Muscle of leg (tissue), 3 donors: ENCODE measurements at regions not wholly inside any gene's neighbourhood (a gene's known extent, or its start where the extent isn't known, plus 50 kb on each side); places are given as distances from the start of the nearest gene placed in this dataset.

ENCODE experiments used
- DNase-seq: peaks from one replicate; pipeline ENCODE4 v3.0.0; 2013
- H3K27ac ChIP-seq: one replicate; pipeline ENCODE4 v1.5.1; 2013; ENCODE audit warnings: mild to moderate bottlenecking, low read length, control low read depth
- H3K27me3 ChIP-seq: one replicate; pipeline ENCODE4 v1.6.1; 2013; ENCODE audit warnings: low read length; ENCODE audit not compliant: control insufficient read depth, insufficient read depth
- H3K36me3 ChIP-seq: one replicate; pipeline ENCODE4 v1.6.1; 2013; ENCODE audit warnings: low read length; ENCODE audit not compliant: control insufficient read depth, insufficient read depth
- H3K4me1 ChIP-seq: one replicate; pipeline ENCODE4 v1.6.1; 2013; ENCODE audit warnings: low read length; ENCODE audit not compliant: control insufficient read depth, insufficient read depth
- H3K4me3 ChIP-seq: one replicate; pipeline ENCODE4 v1.5.1; 2013; ENCODE audit warnings: low read length, control low read depth
- H3K9me3 ChIP-seq: replicated peaks from 2 replicates; pipeline ENCODE4 v1.6.1; 2013; ENCODE audit warnings: low read depth, low read length; ENCODE audit not compliant: control insufficient read depth
- WGBS: methylation state at CpG from one replicate; pipeline ENCODE4 v1.1.5; 2013; ENCODE audit warnings: missing lambda C conversion rate; ENCODE audit not compliant: insufficient coverage; 5-methylcytosine and 5-hydroxymethylcytosine counted together

DNA sequence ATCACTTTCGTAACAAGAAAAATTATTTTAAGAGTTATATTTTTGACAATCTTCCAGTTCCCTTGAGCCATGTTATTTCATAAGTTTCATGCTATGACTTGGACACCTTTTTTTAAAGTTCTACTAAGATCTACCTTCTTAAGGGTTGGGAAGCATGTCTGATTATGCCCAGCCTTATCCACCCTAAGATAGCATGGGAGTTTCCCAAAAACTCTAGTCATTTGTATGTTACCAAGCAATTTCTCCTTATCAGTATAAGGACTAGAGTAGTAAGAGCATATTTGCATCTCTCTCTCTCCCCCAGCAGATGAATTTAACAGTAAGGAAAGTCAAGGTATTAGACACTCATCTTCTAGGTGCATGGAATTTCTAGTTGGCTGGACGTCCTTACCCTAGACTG is 85.1 kb upstream of the NTRK3 start:
- Histone ChIP-seq H3K27me3 (no peaks in the 10 kb centered on the region), H3K27ac (no peak overlapping the region), H3K4me1 (no peaks in the 10 kb centered on the region), H3K36me3 (no peaks in the 10 kb centered on the region), H3K9me3 (no peaks in the 10 kb centered on the region), H3K4me3 (no peak overlapping the region)
- WGBS: 80% methylated on average over 1 of the region's 2 CpGs
- DNase-seq: no peak

DNA sequence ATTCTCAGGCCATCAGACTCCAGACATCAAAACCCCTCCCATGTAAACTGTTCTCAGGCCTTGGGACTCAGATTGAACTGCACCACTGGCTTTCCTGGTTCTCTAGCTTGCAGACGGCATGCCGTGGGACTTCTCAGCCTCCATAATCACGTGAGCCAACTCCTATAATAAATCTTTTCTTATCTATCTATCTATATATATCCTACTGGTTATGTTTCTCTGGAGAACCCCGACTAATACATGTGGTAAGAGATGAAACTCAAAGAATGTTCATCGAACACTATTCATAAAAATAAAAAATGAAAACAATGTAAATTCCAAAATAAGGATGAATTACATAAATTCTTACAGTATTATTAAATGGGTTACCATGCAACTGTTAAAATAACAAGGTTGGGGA is 84.5 kb upstream of the NTRK3 start:
- H3K27ac ChIP-seq: no peak overlapping the region
- no peaks in the 10 kb centered on the region for H3K36me3 ChIP-seq
- H3K4me1 ChIP-seq: no peaks in the 10 kb centered on the region
- H3K27me3 ChIP-seq: no peaks in the 10 kb centered on the region
- WGBS: no CpG with 5 or more reads among the region's 5 CpGs
- DNase-seq: no peak
- no peak overlapping the region for H3K4me3 ChIP-seq
- H3K9me3 ChIP-seq: no peaks in the 10 kb centered on the region

GRCh38 chr15:88337993-88338392 is 81.5 kb upstream of the NTRK3 start:
- Histone ChIP-seq H3K27ac (no peak overlapping the region), H3K27me3 (no peaks in the 10 kb centered on the region), H3K9me3 (no peaks in the 10 kb centered on the region), H3K4me3 (no peak overlapping the region), H3K4me1 (no peaks in the 10 kb centered on the region), H3K36me3 (no peaks in the 10 kb centered on the region)
- DNase-seq: no peak
- WGBS: 0% methylated on average over 1 of the region's 1 CpG

DNA sequence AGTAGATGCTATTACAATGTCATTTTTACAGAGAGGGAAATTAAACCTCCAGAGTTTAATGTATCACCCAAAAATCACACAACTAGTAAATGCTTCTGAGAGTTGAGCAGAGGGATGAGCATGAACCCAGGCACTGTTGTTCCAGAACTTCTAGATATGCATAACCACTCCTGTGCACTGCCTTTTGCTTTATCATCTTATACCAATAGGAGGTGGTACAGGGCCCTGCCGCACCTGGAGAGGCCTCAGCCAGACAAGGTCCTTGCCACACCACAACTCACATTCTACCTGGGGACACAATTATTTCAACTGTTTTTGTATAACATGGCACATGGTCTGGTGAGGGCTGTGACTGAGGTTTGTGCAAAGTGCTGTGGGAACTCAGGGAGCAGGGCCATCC is 78.5 kb upstream of the NTRK3 start:
- no peaks in the 10 kb centered on the region for H3K36me3 ChIP-seq
- no CpG with 5 or more reads among the region's 1 CpG for WGBS
- no peaks in the 10 kb centered on the region for H3K27me3 ChIP-seq
- no peak overlapping the region for H3K4me3 ChIP-seq
- H3K27ac ChIP-seq: no peak overlapping the region
- H3K4me1 ChIP-seq: no peaks in the 10 kb centered on the region
- no peaks in the 10 kb centered on the region for H3K9me3 ChIP-seq
- DNase-seq: no peak

GRCh38 chr15:88334436-88334835 is 77.9 kb upstream of the NTRK3 start:
- H3K27ac ChIP-seq: no peak overlapping the region
- DNase-seq: peak; percentile 35
- H3K4me1 ChIP-seq: no peaks in the 10 kb centered on the region
- H3K9me3 ChIP-seq: no peaks in the 10 kb centered on the region
- H3K36me3 ChIP-seq: no peaks in the 10 kb centered on the region
- WGBS: 57% methylated on average over 3 of the region's 4 CpGs
- no peak overlapping the region for H3K4me3 ChIP-seq
- no peaks in the 10 kb centered on the region for H3K27me3 ChIP-seq

GRCh38 chr15:88331291-88331690 is 74.8 kb upstream of the NTRK3 start:
- H3K9me3 ChIP-seq: no peaks in the 10 kb centered on the region
- H3K4me1 ChIP-seq: no peaks in the 10 kb centered on the region
- peak; percentile 23 for DNase-seq
- no peaks in the 10 kb centered on the region for H3K27me3 ChIP-seq
- no peak overlapping the region for H3K4me3 ChIP-seq
- no peaks in the 10 kb centered on the region for H3K36me3 ChIP-seq
- H3K27ac ChIP-seq: no peak overlapping the region
- 8% methylated on average over 7 of the region's 8 CpGs for WGBS

DNA sequence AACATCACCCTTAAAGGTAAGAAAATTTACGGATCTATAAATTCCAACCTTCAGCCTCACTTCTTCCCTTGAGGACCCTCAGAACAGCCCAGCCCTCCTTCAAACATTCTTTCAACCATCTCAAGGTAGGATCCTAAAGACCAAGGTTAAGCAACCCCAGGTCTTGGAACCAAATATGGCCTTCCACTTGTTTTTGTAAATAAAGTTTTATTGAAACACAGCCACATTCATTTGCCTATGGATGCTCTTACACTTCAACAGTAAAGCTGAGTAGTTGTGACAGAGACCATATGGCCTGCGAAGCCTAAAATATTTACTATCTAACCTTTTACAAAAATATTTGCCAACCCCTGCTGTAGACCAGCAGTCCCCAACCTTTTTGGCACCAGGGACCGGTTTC is 70.4 kb upstream of the NTRK3 start:
- Histone ChIP-seq H3K27ac (no peak overlapping the region), H3K36me3 (no peaks in the 10 kb centered on the region), H3K9me3 (no peaks in the 10 kb centered on the region), H3K4me3 (no peak overlapping the region), H3K27me3 (peaks cover 5% of the 10 kb centered on the region), H3K4me1 (no peaks in the 10 kb centered on the region)
- no peak for DNase-seq
- 100% methylated on average over 1 of the region's 3 CpGs for WGBS

- DNase-seq: no peak
- no peaks in the 10 kb centered on the region for H3K4me1 ChIP-seq
- no peaks in the 10 kb centered on the region for H3K9me3 ChIP-seq
- no peak overlapping the region for H3K4me3 ChIP-seq
- no CpG with 5 or more reads among the region's 1 CpG for WGBS
- H3K27me3 ChIP-seq: peaks cover 5% of the 10 kb centered on the region
- no peak overlapping the region for H3K27ac ChIP-seq
- no peaks in the 10 kb centered on the region for H3K36me3 ChIP-seq
Measured at GRCh38 chr15:88324741-88325065, 68.2 kb upstream of the NTRK3 start.

GRCh38 chr15:88323976-88324740 is 67.6 kb upstream of the NTRK3 start:
- H3K9me3 ChIP-seq: no peaks in the 10 kb centered on the region
- DNase-seq: no peak
- H3K4me3 ChIP-seq: no peak overlapping the region
- H3K4me1 ChIP-seq: no peaks in the 10 kb centered on the region
- WGBS: 69% methylated on average over 15 of the region's 18 CpGs
- no peaks in the 10 kb centered on the region for H3K36me3 ChIP-seq
- H3K27me3 ChIP-seq: peaks cover 5% of the 10 kb centered on the region
- no peak overlapping the region for H3K27ac ChIP-seq

DNA sequence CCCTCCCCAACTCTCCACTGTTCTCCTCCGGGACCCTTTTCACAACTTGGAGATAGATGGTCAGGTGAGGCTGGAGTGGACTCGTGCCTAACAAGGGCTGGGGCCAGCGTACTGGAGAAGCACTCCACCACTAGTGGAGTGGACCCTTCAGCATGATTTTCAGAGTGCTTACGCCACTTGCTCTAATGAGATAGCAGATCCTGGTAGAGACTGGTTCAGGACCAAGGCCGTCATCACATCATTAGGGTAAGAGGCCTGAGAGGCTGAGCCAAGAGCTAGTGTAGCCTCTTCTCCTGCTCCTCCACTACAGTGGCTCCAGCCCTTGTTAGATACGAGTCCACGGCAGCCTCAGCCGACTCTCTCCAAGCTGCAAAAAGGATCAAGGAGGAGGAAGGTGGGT is 66.9 kb upstream of the NTRK3 start:
- no peak overlapping the region for H3K27ac ChIP-seq
- no peak for DNase-seq
- no peak overlapping the region for H3K4me3 ChIP-seq
- no peaks in the 10 kb centered on the region for H3K36me3 ChIP-seq
- 90% methylated on average over 3 of the region's 8 CpGs for WGBS
- H3K9me3 ChIP-seq: no peaks in the 10 kb centered on the region
- no peaks in the 10 kb centered on the region for H3K4me1 ChIP-seq
- H3K27me3 ChIP-seq: peaks cover 5% of the 10 kb centered on the region

- Histone ChIP-seq H3K27me3 (peaks cover 5% of the 10 kb centered on the region), H3K9me3 (no peaks in the 10 kb centered on the region), H3K36me3 (no peaks in the 10 kb centered on the region), H3K27ac (no peak overlapping the region), H3K4me3 (no peak overlapping the region), H3K4me1 (no peaks in the 10 kb centered on the region)
- 71% methylated on average over 3 of the region's 3 CpGs for WGBS
- DNase-seq: no peak
Measured at GRCh38 chr15:88322461-88322860, 65.9 kb upstream of the NTRK3 start.
